Testis (tissue), 2 donors: ENCODE measurements at regions not wholly inside any gene's neighbourhood (a gene's known extent, or its start where the extent isn't known, plus 50 kb on each side); places are given as distances from the start of the nearest gene placed in this dataset.

Experiments used
- POLR2A ChIP-seq: fragments of 450-650 bp; IDR thresholded peaks from one replicate; pipeline ENCODE4 v1.6.1; 2017; ENCODE audit warnings: antibody characterized with exemption, mild to moderate bottlenecking, moderate library complexity
- TF ChIP-seq, protein P1 (sequence below), 3 experiments: fragments of 450-650 bp in 2 of 3; fragments of 200-600 bp in 1 of 3; sonication (generic) in 1 of 3; IDR thresholded peaks; one replicate each; pipeline ENCODE4 v1.5.1; 2016 to 2019; ENCODE audit warnings: antibody characterized with exemption in 3 of 3, mild to moderate bottlenecking in 2 of 3, moderate library complexity in 1 of 3

- TF ChIP-seq, protein P1, sequence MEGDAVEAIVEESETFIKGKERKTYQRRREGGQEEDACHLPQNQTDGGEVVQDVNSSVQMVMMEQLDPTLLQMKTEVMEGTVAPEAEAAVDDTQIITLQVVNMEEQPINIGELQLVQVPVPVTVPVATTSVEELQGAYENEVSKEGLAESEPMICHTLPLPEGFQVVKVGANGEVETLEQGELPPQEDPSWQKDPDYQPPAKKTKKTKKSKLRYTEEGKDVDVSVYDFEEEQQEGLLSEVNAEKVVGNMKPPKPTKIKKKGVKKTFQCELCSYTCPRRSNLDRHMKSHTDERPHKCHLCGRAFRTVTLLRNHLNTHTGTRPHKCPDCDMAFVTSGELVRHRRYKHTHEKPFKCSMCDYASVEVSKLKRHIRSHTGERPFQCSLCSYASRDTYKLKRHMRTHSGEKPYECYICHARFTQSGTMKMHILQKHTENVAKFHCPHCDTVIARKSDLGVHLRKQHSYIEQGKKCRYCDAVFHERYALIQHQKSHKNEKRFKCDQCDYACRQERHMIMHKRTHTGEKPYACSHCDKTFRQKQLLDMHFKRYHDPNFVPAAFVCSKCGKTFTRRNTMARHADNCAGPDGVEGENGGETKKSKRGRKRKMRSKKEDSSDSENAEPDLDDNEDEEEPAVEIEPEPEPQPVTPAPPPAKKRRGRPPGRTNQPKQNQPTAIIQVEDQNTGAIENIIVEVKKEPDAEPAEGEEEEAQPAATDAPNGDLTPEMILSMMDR (IDR thresholded peaks at IDR 0.05) = no peak
- no peak for TF ChIP-seq POLR2A
These were observed 129.8 kb upstream of the FAM20C start for GRCh38 chr7:62361-63116.
